ENCODE measurements at regions not wholly inside any gene's neighbourhood (a gene's known extent, or its start where the extent isn't known, plus 50 kb on each side); places are given as distances from the start of the nearest gene placed in this dataset.

DNA sequence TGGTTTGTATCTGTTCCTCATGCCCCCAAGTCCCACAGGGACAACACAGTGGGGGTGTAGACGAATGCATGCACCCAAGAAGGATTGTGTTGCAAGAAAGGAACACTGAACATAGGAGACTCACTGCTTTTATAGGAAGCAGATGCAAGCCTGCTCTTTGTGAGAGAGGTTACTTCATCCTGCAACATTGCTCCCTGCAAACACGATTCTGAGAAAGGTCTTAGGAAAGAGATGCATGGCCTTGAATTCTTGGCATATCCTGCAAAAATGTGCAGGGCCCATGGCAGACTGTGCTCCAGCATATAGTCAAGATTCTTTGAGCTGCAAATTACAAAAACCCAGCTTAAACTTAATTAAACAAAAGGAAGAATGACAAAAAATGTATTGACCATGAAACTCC is 312.2 kb upstream of the MGAT5 start:
- Histone ChIP-seq H3K9me3 (ENCODE audit: insufficient read depth, low read depth, low read length) (no peaks in the 10 kb centered on the region), H3F3A (ENCODE audit: low read depth) (no peaks in the 10 kb centered on the region), H3K4me3 (ENCODE audit: low read length, poor library complexity, severe bottlenecking) (no peak overlapping the region), H3K4me2 (ENCODE audit: low read depth, low read length, poor library complexity, severe bottlenecking) (no peak overlapping the region), H3K9me2 (replicated peaks; ENCODE audit: low read depth, low read length) (no peaks in the 10 kb centered on the region), H4K20me1 (ENCODE audit: insufficient read depth, low read length, poor library complexity, severe bottlenecking) (no peaks in the 10 kb centered on the region), H3K79me2 (ENCODE audit: insufficient read depth, low read length) (no peaks in the 10 kb centered on the region), H3K36me3 (ENCODE audit: insufficient read depth, low read length) (no peaks in the 10 kb centered on the region), H3K27me3 (ENCODE audit: insufficient read depth, low read length, poor library complexity, severe bottlenecking) (no peaks in the 10 kb centered on the region), H3K9ac (ENCODE audit: low read depth, low read length, poor library complexity, severe bottlenecking) (no peak overlapping the region), H3K4me1 (ENCODE audit: insufficient read depth, low read length, poor library complexity, severe bottlenecking) (no peaks in the 10 kb centered on the region), H2AFZ (ENCODE audit: low read length) (no peak overlapping the region)
- TF ChIP-seq EZH2phosphoT487 (IDR thresholded peaks at IDR 0.05; ENCODE audit: borderline replicate concordance) (no peak), CTCF (conservative IDR thresholded peaks at IDR 0.05; ENCODE audit: low read length) (no peak)

GRCh38 chr2:133942398-133942797 is 311.5 kb upstream of the MGAT5 start:
- Histone ChIP-seq H2AFZ (ENCODE audit: low read length) (no peak overlapping the region), H3K27me3 (ENCODE audit: insufficient read depth, low read length, poor library complexity, severe bottlenecking) (no peaks in the 10 kb centered on the region), H3K9me2 (replicated peaks; ENCODE audit: low read depth, low read length) (no peaks in the 10 kb centered on the region), H4K20me1 (ENCODE audit: insufficient read depth, low read length, poor library complexity, severe bottlenecking) (no peaks in the 10 kb centered on the region), H3K36me3 (ENCODE audit: insufficient read depth, low read length) (no peaks in the 10 kb centered on the region), H3K9ac (ENCODE audit: low read depth, low read length, poor library complexity, severe bottlenecking) (no peak overlapping the region), H3F3A (ENCODE audit: low read depth) (no peaks in the 10 kb centered on the region), H3K4me2 (ENCODE audit: low read depth, low read length, poor library complexity, severe bottlenecking) (no peak overlapping the region), H3K79me2 (ENCODE audit: insufficient read depth, low read length) (no peaks in the 10 kb centered on the region), H3K4me3 (ENCODE audit: low read length, poor library complexity, severe bottlenecking) (no peak overlapping the region), H3K9me3 (ENCODE audit: insufficient read depth, low read depth, low read length) (no peaks in the 10 kb centered on the region), H3K4me1 (ENCODE audit: insufficient read depth, low read length, poor library complexity, severe bottlenecking) (no peaks in the 10 kb centered on the region)
- TF ChIP-seq EZH2phosphoT487 (IDR thresholded peaks at IDR 0.05; ENCODE audit: borderline replicate concordance), result no peak
- TF ChIP-seq CTCF (conservative IDR thresholded peaks at IDR 0.05; ENCODE audit: low read length), result no peak

DNA sequence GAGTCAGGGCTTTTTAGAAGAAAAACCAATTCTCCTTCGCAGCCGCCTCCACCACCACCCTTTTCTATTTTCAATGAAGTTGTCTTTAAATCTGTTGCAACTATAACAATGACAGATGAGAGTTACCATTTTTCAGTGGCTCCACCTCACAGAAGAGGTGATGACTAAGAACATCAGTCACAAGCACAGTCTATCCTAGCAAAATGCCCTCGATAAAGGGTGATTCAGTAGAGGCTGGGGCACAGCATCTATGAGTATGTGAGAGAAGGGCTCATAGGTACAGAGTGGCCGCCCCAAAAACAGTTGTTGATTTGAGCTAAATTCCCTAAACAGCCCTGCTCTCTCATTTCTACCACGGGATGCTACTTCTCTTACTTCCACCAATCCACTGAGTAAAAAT is 310.8 kb upstream of the MGAT5 start:
- TF ChIP-seq EZH2phosphoT487 (IDR thresholded peaks at IDR 0.05; ENCODE audit: borderline replicate concordance) (no peak), CTCF (conservative IDR thresholded peaks at IDR 0.05; ENCODE audit: low read length) (no peak)
- H3K4me2 ChIP-seq (ENCODE audit: low read depth, low read length, poor library complexity, severe bottlenecking), result no peak overlapping the region

More for the DNA sequence above, 310.8 kb upstream of the MGAT5 start:
- Histone ChIP-seq H4K20me1 (ENCODE audit: insufficient read depth, low read length, poor library complexity, severe bottlenecking) (no peaks in the 10 kb centered on the region), H3K9me3 (ENCODE audit: insufficient read depth, low read depth, low read length) (no peaks in the 10 kb centered on the region), H3F3A (ENCODE audit: low read depth) (no peaks in the 10 kb centered on the region), H3K9ac (ENCODE audit: low read depth, low read length, poor library complexity, severe bottlenecking) (no peak overlapping the region), H3K4me1 (ENCODE audit: insufficient read depth, low read length, poor library complexity, severe bottlenecking) (no peaks in the 10 kb centered on the region), H2AFZ (ENCODE audit: low read length) (no peak overlapping the region), H3K27me3 (ENCODE audit: insufficient read depth, low read length, poor library complexity, severe bottlenecking) (no peaks in the 10 kb centered on the region), H3K9me2 (replicated peaks; ENCODE audit: low read depth, low read length) (no peaks in the 10 kb centered on the region), H3K4me3 (ENCODE audit: low read length, poor library complexity, severe bottlenecking) (no peak overlapping the region), H3K79me2 (ENCODE audit: insufficient read depth, low read length) (no peaks in the 10 kb centered on the region), H3K36me3 (ENCODE audit: insufficient read depth, low read length) (no peaks in the 10 kb centered on the region)

Measured in Loucy (cell line).